Body of pancreas (tissue), 4 donors: ENCODE measurements at regions not wholly inside any gene's neighbourhood (a gene's known extent, or its start where the extent isn't known, plus 50 kb on each side); places are given as distances from the start of the nearest gene placed in this dataset.

Source experiments
- CTCF ChIP-seq, 7 experiments: fragments of 450-650 bp in 4 of 7; fragments of 200-600 bp in 3 of 7; sonication (generic) in 3 of 7; IDR thresholded peaks; one replicate each; pipeline ENCODE4 v1.5.1; 2016 to 2019; ENCODE audit warnings: antibody characterized with exemption in 7 of 7
- POLR2A ChIP-seq, 3 donors: fragments of 450-650 bp; IDR thresholded peaks; one replicate each; pipeline ENCODE4 v1.6.1; 2016; ENCODE audit warnings: antibody characterized with exemption in 3 of 3, mild to moderate bottlenecking in 2 of 3

GRCh38 chr2:6648596-6649247, 217.0 kb downstream of the CMPK2 start:
- no peak for TF ChIP-seq CTCF (IDR thresholded peaks at IDR 0.05)
- no peak for TF ChIP-seq POLR2A (IDR thresholded peaks at IDR 0.05)
